ENCODE measurements at regions not wholly inside any gene's neighbourhood (a gene's known extent, or its start where the extent isn't known, plus 50 kb on each side); places are given as distances from the start of the nearest gene placed in this dataset.

DNA sequence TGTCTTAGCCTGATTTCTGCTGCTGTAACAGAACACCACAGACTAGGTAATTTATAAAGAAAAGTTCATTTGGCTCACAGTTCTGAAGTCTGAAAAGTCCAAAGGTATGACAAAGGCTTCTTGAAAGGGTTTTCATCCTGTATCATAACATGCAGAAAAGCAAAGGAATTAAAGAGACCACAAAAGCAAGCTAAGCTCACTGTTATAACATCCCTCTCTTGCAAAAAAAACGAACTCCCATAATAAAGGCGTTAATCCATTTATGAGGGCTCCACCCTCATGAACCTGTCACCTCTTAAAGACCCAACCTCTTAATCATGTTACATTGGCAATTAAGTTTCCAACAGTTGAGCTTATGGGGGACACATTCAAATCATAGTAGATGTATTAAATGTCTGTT is 197.9 kb downstream of the PLOD2 start:
- no peaks in the 10 kb centered on the region for H3K27me3 Mint-ChIP-seq (ENCODE audit: insufficient read depth, unreplicated experiment)
- no peak overlapping the region for H3K4me3 Mint-ChIP-seq (ENCODE audit: unreplicated experiment)
- H3K9me3 Mint-ChIP-seq (ENCODE audit: unreplicated experiment) = no peaks in the 10 kb centered on the region
- H3K27ac Mint-ChIP-seq (ENCODE audit: low read depth, unreplicated experiment) = no peak overlapping the region
- DNase-seq (ENCODE audit: unreplicated experiment) = no peak
- TF ChIP-seq, protein P1, sequence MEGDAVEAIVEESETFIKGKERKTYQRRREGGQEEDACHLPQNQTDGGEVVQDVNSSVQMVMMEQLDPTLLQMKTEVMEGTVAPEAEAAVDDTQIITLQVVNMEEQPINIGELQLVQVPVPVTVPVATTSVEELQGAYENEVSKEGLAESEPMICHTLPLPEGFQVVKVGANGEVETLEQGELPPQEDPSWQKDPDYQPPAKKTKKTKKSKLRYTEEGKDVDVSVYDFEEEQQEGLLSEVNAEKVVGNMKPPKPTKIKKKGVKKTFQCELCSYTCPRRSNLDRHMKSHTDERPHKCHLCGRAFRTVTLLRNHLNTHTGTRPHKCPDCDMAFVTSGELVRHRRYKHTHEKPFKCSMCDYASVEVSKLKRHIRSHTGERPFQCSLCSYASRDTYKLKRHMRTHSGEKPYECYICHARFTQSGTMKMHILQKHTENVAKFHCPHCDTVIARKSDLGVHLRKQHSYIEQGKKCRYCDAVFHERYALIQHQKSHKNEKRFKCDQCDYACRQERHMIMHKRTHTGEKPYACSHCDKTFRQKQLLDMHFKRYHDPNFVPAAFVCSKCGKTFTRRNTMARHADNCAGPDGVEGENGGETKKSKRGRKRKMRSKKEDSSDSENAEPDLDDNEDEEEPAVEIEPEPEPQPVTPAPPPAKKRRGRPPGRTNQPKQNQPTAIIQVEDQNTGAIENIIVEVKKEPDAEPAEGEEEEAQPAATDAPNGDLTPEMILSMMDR (IDR thresholded peaks at IDR 0.05; ENCODE audit: unreplicated experiment) = no peak
- BruUV-seq (replicated peaks) = no TSS peak
- intact Hi-C loops (cut with micrococcal nuclease) = no loop called here
- H3K4me1 Mint-ChIP-seq (ENCODE audit: insufficient read depth, unreplicated experiment) = peaks cover 8% of the 10 kb centered on the region
- H3K36me3 Mint-ChIP-seq (ENCODE audit: insufficient read depth, unreplicated experiment) = no peaks in the 10 kb centered on the region
- CTCF ChIA-PET = no interaction called here
- POLR2A ChIA-PET = no interaction called here

DNA sequence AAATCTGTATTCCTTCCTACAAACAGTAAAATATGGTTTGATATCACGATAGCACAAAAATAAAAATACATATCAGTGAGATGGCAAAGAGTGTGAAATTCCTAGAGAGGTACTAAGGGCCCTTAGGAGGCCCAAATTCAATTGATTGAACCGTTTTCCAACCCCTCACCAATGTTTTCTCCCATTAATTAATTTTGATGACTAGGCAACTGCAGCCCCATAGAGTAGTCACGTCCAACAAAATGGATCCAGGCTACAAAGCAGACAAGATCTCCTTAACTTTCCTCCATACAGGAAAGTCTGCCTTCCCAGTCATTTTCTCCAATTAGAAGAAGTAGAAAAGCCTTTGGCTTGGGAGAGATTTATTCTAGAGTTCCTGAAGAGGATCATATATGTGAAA is 193.9 kb downstream of the PLOD2 start:
- H3K4me1 Mint-ChIP-seq (ENCODE audit: insufficient read depth, unreplicated experiment) = peaks cover 11% of the 10 kb centered on the region
- H3K36me3 Mint-ChIP-seq (ENCODE audit: insufficient read depth, unreplicated experiment) = peaks cover under 1% of the 10 kb centered on the region
- H3K4me3 Mint-ChIP-seq (ENCODE audit: unreplicated experiment) = no peak overlapping the region
- H3K9me3 Mint-ChIP-seq (ENCODE audit: unreplicated experiment) = no peaks in the 10 kb centered on the region
- no TSS peak for BruUV-seq (replicated peaks)
- DNase-seq (ENCODE audit: unreplicated experiment) = no peak
- H3K27me3 Mint-ChIP-seq (ENCODE audit: insufficient read depth, unreplicated experiment) = no peaks in the 10 kb centered on the region
- intact Hi-C loops (cut with micrococcal nuclease) = no loop called here
- CTCF ChIA-PET = no interaction called here
- POLR2A ChIA-PET = interaction anchor here (0.6 to 1.3 kb wide), 2 partner anchors 9 to 531 kb away, joined by 3 to 5 read pairs; no protein-coding TSS in a partner anchor
- no peak overlapping the region for H3K27ac Mint-ChIP-seq (ENCODE audit: low read depth, unreplicated experiment)
- TF ChIP-seq, protein P1 (IDR thresholded peaks at IDR 0.05; ENCODE audit: unreplicated experiment) = no peak

DNA sequence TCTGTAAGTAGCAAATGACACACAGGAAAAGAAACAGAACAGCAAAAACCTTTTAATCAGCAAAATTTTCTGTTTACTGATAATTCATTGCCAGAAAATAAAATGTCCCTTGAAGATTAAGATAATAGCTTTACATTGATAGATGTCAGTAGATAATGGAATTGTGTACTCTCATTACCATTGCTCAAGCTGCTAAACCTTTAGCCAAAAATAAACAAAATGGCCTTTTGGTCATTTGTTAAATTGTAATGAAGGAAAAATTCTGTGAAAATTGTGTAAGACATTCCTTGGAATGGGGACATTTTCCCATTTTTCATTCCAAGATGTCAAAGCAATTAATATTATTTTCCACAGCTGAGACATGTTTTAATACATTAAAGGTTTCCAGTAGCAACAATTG is 189.8 kb downstream of the PLOD2 start:
- Mint-ChIP-seq H3K4me1 (ENCODE audit: insufficient read depth, unreplicated experiment) (peaks cover 11% of the 10 kb centered on the region), H3K4me3 (ENCODE audit: unreplicated experiment) (no peak overlapping the region), H3K36me3 (ENCODE audit: insufficient read depth, unreplicated experiment) (peaks cover 6% of the 10 kb centered on the region), H3K27ac (ENCODE audit: low read depth, unreplicated experiment) (no peak overlapping the region), H3K27me3 (ENCODE audit: insufficient read depth, unreplicated experiment) (no peaks in the 10 kb centered on the region), H3K9me3 (ENCODE audit: unreplicated experiment) (no peaks in the 10 kb centered on the region)
- TF ChIP-seq, protein P1 (IDR thresholded peaks at IDR 0.05; ENCODE audit: unreplicated experiment) = no peak
- no peak for DNase-seq (ENCODE audit: unreplicated experiment)
- intact Hi-C loops (cut with micrococcal nuclease) = no loop called here
- ChIA-PET CTCF (no interaction called here), POLR2A (no interaction called here)
- no TSS peak for BruUV-seq (replicated peaks)

DNA sequence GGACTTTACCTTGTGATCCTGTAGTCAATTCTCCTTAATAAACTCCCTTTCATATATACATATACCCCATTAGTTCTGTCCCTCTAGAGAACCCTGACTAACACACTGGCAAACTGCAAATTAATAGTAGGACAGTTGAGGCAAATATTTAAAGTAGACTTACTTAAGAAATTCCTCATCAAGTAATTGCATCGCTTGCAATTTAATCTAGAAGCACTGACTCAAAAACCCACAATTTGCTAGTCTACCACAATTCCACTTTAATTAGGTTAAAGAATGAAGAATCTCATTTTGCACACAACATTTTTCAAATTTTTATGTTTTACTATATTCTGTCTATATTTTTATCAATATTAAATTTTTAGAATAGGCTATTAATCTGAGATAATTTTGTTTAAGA is 188.1 kb downstream of the PLOD2 start:
- no peak for DNase-seq (ENCODE audit: unreplicated experiment)
- H3K36me3 Mint-ChIP-seq (ENCODE audit: insufficient read depth, unreplicated experiment) = peaks cover 6% of the 10 kb centered on the region
- BruUV-seq (replicated peaks) = no TSS peak
- peaks cover 5% of the 10 kb centered on the region for H3K4me1 Mint-ChIP-seq (ENCODE audit: insufficient read depth, unreplicated experiment)
- intact Hi-C loops (cut with micrococcal nuclease) = no loop called here
- H3K27ac Mint-ChIP-seq (ENCODE audit: low read depth, unreplicated experiment) = no peak overlapping the region
- CTCF ChIA-PET = interaction anchor here (0.6 kb wide), 1 partner anchor 69 kb away, joined by 3 read pairs; no protein-coding TSS in a partner anchor
- POLR2A ChIA-PET = no interaction called here
- TF ChIP-seq, protein P1 (IDR thresholded peaks at IDR 0.05; ENCODE audit: unreplicated experiment) = no peak
- no peaks in the 10 kb centered on the region for H3K27me3 Mint-ChIP-seq (ENCODE audit: insufficient read depth, unreplicated experiment)
- H3K9me3 Mint-ChIP-seq (ENCODE audit: unreplicated experiment) = no peaks in the 10 kb centered on the region
- H3K4me3 Mint-ChIP-seq (ENCODE audit: unreplicated experiment) = no peak overlapping the region
